ENCODE measurements at regions not wholly inside any gene's neighbourhood (a gene's known extent, or its start where the extent isn't known, plus 50 kb on each side); places are given as distances from the start of the nearest gene placed in this dataset.

DNA sequence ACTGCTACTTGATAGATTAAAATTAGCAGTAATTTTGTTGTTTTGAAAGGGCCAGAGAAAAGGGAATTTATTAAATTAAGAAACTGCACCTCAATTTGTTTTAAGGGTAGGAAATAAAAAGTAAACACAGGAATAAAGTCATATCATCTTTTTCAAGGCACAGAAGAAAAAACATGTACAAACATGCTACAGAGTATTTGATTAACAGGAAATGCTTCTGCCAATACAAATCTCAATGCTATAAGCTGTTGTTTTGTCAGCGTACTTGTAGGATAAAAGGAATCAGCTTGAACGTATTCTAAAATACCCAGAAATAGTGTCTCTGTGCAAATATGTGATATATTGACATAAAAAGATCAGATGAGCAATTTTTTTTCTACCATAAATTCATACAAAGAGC is 474.0 kb upstream of the MGAT4C start:
- TF ChIP-seq, protein P1, sequence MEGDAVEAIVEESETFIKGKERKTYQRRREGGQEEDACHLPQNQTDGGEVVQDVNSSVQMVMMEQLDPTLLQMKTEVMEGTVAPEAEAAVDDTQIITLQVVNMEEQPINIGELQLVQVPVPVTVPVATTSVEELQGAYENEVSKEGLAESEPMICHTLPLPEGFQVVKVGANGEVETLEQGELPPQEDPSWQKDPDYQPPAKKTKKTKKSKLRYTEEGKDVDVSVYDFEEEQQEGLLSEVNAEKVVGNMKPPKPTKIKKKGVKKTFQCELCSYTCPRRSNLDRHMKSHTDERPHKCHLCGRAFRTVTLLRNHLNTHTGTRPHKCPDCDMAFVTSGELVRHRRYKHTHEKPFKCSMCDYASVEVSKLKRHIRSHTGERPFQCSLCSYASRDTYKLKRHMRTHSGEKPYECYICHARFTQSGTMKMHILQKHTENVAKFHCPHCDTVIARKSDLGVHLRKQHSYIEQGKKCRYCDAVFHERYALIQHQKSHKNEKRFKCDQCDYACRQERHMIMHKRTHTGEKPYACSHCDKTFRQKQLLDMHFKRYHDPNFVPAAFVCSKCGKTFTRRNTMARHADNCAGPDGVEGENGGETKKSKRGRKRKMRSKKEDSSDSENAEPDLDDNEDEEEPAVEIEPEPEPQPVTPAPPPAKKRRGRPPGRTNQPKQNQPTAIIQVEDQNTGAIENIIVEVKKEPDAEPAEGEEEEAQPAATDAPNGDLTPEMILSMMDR (tag by site-specific recombination; IDR thresholded peaks at IDR 0.05), result no peak
- no peak for TF ChIP-seq GLI4 (tag by site-specific recombination; IDR thresholded peaks at IDR 0.05)
- TF ChIP-seq ZNF529 (tag by site-specific recombination; IDR thresholded peaks at IDR 0.05; ENCODE audit: insufficient replicate concordance), result no peak
- TF ChIP-seq ZEB2 (tag by site-specific recombination; IDR thresholded peaks at IDR 0.05), result no peak
- TF ChIP-seq, protein P2, sequence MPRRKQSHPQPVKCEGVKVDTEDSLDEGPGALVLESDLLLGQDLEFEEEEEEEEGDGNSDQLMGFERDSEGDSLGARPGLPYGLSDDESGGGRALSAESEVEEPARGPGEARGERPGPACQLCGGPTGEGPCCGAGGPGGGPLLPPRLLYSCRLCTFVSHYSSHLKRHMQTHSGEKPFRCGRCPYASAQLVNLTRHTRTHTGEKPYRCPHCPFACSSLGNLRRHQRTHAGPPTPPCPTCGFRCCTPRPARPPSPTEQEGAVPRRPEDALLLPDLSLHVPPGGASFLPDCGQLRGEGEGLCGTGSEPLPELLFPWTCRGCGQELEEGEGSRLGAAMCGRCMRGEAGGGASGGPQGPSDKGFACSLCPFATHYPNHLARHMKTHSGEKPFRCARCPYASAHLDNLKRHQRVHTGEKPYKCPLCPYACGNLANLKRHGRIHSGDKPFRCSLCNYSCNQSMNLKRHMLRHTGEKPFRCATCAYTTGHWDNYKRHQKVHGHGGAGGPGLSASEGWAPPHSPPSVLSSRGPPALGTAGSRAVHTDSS (tag by site-specific recombination; IDR thresholded peaks at IDR 0.05), result no peak
- TF ChIP-seq ZBTB8A (tag by site-specific recombination; IDR thresholded peaks at IDR 0.05), result no peak
- TF ChIP-seq KLF10 (tag by site-specific recombination; IDR thresholded peaks at IDR 0.05), result no peak
- no peak for TF ChIP-seq ZNF24 (tag by site-specific recombination; IDR thresholded peaks at IDR 0.05)
- no peak for TF ChIP-seq KLF16 (tag by site-specific recombination; IDR thresholded peaks at IDR 0.05)
- TF ChIP-seq ZNF311 (tag by site-specific recombination; IDR thresholded peaks at IDR 0.05; ENCODE audit: borderline replicate concordance), result no peak
